Mammary epithelial cell (primary cell): ENCODE measurements at regions not wholly inside any gene's neighbourhood (a gene's known extent, or its start where the extent isn't known, plus 50 kb on each side); places are given as distances from the start of the nearest gene placed in this dataset.

Source experiments
- EZH2 ChIP-seq: IDR thresholded peaks from 2 replicates; pipeline ENCODE4 v1.6.1; 2012; ENCODE audit warnings: low read length, inconsistent platforms, borderline replicate concordance
- TF ChIP-seq, protein P1 (sequence below), 2 donors: IDR thresholded peaks in 1 of 2; conservative IDR thresholded peaks in 1 of 2; 2 replicates each; pipeline ENCODE4 v1.5.1; 2011 to 2012; ENCODE audit warnings: inconsistent platforms in 2 of 2, low read length in 2 of 2, mild to moderate bottlenecking in 2 of 2, control low read depth in 1 of 2, low read depth in 1 of 2; ENCODE audit not compliant: insufficient read depth in 1 of 2; ENCODE audit errors: extremely low read depth in 1 of 2

DNA sequence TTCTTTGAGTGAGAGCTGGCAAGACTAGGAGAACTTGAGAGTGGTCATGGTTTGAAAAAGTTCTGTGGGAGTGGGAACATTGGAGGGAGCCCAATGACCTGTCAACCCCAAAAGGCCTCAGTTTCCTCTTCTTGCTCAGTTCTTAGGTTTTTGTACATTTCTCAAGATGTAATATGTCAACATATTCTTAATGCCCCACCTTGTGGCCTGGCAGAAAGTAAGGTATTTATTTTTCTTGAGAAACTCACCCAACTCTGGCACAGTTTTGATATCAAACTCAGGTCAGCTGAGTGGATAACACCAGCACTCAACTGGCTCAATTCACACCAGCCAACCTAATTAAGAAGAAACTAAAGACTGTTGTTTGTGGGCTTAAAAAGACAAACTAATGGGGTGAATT, 123.0 kb upstream of the SLC27A6 start:
- TF ChIP-seq EZH2 = no peak
- TF ChIP-seq, protein P1, sequence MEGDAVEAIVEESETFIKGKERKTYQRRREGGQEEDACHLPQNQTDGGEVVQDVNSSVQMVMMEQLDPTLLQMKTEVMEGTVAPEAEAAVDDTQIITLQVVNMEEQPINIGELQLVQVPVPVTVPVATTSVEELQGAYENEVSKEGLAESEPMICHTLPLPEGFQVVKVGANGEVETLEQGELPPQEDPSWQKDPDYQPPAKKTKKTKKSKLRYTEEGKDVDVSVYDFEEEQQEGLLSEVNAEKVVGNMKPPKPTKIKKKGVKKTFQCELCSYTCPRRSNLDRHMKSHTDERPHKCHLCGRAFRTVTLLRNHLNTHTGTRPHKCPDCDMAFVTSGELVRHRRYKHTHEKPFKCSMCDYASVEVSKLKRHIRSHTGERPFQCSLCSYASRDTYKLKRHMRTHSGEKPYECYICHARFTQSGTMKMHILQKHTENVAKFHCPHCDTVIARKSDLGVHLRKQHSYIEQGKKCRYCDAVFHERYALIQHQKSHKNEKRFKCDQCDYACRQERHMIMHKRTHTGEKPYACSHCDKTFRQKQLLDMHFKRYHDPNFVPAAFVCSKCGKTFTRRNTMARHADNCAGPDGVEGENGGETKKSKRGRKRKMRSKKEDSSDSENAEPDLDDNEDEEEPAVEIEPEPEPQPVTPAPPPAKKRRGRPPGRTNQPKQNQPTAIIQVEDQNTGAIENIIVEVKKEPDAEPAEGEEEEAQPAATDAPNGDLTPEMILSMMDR (conservative IDR thresholded peaks at IDR 0.05 in 1 of 2, IDR thresholded peaks at IDR 0.05 in 1 of 2; ENCODE audit: extremely low read depth in 1 of 2, insufficient read depth in 1 of 2, low read depth in 1 of 2, low read length in 2 of 2) = peak in 1 of 2 donors; percentile 8
